Endothelial cell of umbilical vein (primary cell): ENCODE measurements at regions not wholly inside any gene's neighbourhood (a gene's known extent, or its start where the extent isn't known, plus 50 kb on each side); places are given as distances from the start of the nearest gene placed in this dataset.

ENCODE experiments used
- EZH2 ChIP-seq: IDR thresholded peaks from 2 replicates; pipeline ENCODE4 v1.6.1; 2012; ENCODE audit warnings: borderline replicate concordance, low read depth, mild to moderate bottlenecking, moderate library complexity, low read length, inconsistent platforms; ENCODE audit not compliant: severe bottlenecking
- POLR2A ChIP-seq: IDR thresholded peaks from 2 replicates; pipeline ENCODE4 v1.6.1; 2012; ENCODE audit warnings: low read depth, mild to moderate bottlenecking, control low read depth, low read length
- POLR2AphosphoS5 ChIP-seq: IDR thresholded peaks from 2 replicates; pipeline ENCODE4 v1.6.1; 2012; ENCODE audit warnings: low read depth, mild to moderate bottlenecking, control low read depth, low read length, moderate library complexity; ENCODE audit not compliant: insufficient read depth
- TF ChIP-seq, protein P1 (sequence below), 2 donors: IDR thresholded peaks; 1 replicate in 1 of 2; 2 replicates in 1 of 2; pipeline ENCODE4 v1.5.1; 2011; ENCODE audit warnings: low read length in 2 of 2, mild to moderate bottlenecking in 2 of 2, moderate library complexity in 2 of 2, control low read depth in 1 of 2, inconsistent platforms in 1 of 2, low read depth in 1 of 2; ENCODE audit not compliant: insufficient read depth in 1 of 2; ENCODE audit errors: extremely low read depth in 1 of 2
- TF ChIP-seq, protein P2 (sequence below): IDR thresholded peaks from 2 replicates; pipeline ENCODE4 v1.6.1; 2011; ENCODE audit not compliant: insufficient read depth, insufficient read length

DNA sequence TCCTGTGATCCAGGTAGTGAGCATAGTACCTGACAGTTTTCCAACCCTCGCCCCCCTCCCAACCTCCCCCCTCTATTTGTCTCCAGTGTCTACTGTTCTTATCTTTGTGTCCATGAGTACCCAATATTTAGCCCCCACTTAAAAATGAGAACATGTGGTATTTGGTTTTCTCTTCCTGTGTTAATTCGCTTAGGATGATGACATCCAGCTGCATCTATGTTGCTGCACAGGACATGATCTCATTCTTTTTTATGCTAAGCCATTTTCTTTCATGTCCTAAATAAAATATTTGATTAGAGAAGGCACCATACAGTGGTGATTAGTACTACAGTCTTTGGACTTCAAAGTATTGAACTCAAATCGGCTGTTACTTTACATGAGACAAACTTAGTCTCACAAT, 1087.9 kb downstream of the CBLN2 start:
- TF ChIP-seq POLR2A (no peak), POLR2AphosphoS5 (no peak), EZH2 (no peak)
- TF ChIP-seq, protein P1, sequence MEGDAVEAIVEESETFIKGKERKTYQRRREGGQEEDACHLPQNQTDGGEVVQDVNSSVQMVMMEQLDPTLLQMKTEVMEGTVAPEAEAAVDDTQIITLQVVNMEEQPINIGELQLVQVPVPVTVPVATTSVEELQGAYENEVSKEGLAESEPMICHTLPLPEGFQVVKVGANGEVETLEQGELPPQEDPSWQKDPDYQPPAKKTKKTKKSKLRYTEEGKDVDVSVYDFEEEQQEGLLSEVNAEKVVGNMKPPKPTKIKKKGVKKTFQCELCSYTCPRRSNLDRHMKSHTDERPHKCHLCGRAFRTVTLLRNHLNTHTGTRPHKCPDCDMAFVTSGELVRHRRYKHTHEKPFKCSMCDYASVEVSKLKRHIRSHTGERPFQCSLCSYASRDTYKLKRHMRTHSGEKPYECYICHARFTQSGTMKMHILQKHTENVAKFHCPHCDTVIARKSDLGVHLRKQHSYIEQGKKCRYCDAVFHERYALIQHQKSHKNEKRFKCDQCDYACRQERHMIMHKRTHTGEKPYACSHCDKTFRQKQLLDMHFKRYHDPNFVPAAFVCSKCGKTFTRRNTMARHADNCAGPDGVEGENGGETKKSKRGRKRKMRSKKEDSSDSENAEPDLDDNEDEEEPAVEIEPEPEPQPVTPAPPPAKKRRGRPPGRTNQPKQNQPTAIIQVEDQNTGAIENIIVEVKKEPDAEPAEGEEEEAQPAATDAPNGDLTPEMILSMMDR (IDR thresholded peaks at IDR 0.05; ENCODE audit: extremely low read depth in 1 of 2, insufficient read depth in 1 of 2, low read depth in 1 of 2, low read length in 2 of 2) = no peak
- TF ChIP-seq, protein P2, sequence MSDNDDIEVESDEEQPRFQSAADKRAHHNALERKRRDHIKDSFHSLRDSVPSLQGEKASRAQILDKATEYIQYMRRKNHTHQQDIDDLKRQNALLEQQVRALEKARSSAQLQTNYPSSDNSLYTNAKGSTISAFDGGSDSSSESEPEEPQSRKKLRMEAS = no peak
